GM19193 (cell line): ENCODE measurements at regions not wholly inside any gene's neighbourhood (a gene's known extent, or its start where the extent isn't known, plus 50 kb on each side); places are given as distances from the start of the nearest gene placed in this dataset.

Experiments
- POLR2A ChIP-seq: IDR thresholded peaks from 4 replicates; pipeline ENCODE4 v1.6.1; 2011; ENCODE audit not compliant: insufficient read depth, insufficient read length; ENCODE audit errors: extremely low read depth

DNA sequence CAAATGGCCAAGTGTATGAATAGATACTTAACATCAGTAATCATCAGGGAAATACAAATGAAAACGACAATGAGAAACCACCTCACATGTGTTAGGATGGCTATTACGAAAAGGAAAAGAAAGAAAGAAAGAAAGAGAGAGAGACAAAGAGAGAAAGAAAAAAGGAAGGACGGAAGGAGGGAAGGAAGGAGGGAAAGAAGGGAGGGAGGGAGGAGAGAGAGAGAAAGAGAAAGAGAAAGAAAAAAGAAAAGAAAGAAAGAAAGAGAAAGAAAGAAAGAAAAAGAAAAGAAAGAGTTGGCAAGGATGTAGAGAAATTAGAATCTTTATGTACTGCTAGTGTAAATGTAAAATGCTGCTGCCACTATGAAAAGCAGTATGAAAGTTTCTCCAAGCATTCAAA, 90.7 kb upstream of the DPT start:
- no peak for TF ChIP-seq POLR2A

DNA sequence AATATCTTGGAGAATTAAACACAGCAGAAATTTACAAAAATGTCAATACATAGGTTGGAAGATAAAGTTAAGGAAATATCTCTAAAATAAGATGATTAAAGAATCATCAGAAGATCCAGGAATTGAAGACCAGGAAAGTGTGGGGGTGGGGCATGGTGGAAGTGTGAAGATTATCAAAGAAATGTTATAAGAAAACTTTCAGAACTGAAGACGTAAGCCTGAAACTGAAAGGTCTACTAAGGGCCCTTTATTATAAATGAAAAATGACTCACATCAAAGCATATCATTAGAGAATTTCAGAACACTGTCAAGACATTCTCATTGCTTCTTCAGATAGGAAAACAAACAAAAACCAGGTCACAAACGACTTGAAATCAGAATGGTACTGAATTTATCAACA, 92.4 kb upstream of the DPT start:
- TF ChIP-seq POLR2A: no peak

DNA sequence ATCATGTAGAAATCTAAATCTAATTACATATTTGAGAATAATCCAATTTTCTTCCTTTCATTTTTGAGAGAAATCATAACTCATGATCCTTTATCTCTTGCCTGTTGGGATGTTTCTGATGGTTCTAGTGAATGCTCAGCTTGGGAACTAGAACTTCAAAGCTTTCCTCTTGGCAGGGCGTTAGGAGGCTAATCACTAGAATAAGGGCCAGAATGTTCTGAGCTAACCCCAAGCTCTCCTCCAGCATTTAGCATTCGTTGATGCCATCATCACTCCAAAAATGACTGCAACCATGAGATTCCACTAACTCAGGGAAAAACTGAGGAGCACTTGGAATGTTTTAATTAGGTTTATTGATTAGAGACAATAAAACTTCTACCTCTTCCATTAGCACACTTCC, 93.9 kb upstream of the DPT start:
- TF ChIP-seq POLR2A: no peak

DNA sequence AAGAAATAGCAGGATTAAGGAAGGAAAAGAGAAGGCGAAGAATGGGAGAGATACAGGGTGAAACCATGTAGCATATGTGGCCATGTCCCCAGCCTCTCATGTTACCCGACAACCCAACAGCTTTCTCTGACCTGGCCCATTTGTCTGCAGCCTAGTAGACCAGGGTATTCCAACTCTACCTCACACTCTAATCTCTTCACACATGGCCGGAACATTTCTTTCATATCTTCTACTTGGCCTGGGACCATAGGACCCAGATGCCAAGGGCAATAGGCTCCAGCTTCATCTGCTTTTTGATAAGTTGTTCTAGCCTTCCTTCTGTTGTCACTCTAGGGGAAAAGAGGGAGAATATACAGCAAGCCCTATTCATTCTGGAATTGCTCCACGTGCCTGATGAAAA, 95.0 kb upstream of the DPT start:
- no peak for TF ChIP-seq POLR2A

DNA sequence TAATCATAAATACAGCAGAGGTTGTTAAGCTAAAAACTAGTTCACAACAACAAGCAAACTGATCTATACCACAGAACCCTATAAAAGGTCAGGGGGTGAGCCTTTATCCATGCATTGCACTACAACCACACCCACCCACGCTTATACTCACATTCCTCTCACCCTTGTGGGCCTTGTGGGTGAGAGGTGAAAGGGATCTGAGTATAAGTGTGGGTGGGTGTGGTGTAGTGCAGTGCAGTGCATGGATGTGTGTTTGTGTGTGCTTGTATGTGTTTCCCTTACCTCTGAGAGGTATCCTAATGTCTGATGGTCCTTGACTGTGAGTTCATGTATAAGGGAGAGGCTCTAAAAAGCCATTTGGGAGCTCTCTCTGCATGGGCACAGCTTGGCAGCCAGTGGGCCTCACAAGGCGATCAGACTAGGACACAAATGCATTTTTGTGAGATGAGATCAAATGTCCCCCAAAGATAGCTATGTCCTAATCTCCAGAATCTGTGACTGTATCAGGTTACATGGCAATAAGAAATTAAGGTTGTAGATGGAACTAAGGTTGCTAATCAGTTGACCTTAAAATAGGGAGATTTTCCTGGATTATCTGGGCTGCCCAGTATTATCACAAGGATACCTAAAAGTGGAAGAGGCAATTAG, 95.5 kb upstream of the DPT start:
- no peak for TF ChIP-seq POLR2A

DNA sequence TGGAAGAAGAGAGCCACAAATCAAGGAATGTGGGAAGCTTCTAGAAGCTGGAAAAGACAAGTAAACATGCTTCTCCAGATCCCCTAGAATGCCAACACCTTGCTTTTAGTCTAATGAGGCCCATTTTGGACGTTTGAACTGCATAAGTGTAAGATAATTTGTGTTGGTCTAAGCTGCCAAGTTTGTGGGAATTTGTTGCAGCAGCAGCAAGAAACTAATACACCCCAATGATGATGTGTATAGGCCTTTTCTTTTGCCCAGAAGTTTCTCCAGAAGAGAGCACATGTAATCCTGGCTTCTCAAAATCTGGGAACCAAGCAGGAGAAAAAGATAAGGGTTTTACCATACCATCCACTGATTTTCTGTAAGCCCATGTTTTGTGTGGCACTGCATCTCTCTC, 96.1 kb upstream of the DPT start:
- no peak for TF ChIP-seq POLR2A

DNA sequence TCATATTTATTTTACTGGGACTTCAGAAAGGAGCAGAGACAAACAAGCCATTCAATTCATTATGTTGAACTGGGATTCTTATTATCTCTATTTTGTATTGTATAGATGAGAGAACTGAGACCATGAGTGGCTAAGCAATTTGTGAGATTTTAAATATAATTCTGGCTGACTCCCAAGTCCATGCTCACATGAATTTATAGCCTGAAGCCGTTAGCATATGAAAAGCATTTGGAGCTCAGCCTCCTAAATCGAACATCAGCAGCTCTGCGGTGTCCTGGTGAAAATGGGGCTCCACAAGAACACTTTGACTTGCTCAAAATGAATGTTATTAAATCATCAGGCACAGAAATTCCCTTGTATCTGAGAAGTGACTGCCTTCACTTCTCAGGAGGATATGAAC, 96.8 kb upstream of the DPT start:
- no peak for TF ChIP-seq POLR2A

DNA sequence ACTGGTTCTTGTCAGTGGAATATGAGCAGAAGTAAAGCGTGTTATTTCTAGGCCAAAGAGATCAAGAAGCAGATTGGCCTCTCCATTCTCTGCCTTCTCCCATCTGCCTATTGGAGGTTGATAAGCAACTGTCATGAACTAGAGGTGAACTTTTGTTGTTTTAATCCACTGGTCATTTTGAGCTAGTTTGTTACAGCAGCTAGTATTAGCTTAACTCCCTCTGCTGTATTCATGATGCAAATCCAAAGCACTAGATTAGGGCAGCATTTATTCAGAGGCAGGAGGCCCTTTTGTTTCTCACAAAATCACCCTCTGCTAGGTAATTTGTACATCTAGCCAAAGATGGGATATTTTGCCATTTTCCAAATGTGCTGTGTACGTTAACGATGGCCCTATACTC, 97.3 kb upstream of the DPT start:
- TF ChIP-seq POLR2A: no peak

DNA sequence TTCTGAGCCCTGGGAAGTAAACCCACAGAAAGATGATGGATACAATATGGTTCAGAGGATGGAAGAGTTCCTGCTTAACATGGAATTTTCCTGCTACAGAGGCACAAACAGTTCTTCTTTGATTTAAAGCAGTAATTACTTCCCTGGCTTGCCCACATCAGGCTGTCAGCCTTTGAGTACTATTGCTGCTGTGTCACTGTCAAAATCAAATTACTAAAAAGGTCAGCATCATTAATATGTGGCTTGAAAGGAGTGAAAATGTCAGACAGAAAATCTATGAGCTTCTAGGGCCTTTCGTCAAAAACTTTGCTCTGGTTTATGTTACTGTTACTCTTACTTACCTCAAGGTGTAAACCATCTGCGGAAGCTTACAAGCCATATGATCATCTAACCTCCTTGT, 98.6 kb upstream of the DPT start:
- no peak for TF ChIP-seq POLR2A

DNA sequence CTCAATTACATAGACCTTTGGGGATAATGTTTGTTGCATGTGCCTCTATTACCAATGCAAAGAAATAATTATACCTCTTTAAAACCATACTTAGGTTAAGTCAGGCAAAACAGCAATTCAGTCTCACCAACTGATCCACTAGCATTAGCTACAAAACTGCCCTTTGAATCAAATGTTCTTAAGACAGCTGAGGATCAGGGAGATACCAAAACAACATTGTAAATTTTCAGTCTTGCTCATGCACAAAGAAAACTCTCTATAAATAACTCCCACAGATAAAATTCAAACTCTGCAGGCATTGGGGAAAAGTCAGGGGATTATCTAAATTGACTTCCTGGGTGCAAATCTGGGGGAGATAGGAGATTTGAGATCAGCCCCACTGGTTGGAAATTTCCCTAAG, 100.9 kb upstream of the DPT start:
- TF ChIP-seq POLR2A: no peak

DNA sequence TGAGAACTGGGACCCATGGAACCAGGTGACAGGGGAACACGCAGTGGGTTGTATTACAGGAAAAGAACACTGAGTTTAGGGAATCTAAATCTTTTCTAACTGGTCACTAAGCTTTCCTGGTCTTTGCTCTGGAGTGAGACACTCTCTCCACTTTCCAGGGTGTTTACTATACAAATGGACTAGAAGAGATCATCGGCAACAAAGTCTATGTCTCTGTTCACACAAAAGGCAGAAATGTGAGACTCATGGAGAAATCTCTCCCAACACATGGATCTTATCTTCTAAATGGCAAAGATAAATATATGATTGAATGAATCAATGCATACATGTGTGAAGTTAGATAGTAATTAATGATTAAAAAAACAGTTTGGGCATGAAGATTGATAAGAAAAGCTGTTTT, 101.6 kb upstream of the DPT start:
- TF ChIP-seq POLR2A: no peak

DNA sequence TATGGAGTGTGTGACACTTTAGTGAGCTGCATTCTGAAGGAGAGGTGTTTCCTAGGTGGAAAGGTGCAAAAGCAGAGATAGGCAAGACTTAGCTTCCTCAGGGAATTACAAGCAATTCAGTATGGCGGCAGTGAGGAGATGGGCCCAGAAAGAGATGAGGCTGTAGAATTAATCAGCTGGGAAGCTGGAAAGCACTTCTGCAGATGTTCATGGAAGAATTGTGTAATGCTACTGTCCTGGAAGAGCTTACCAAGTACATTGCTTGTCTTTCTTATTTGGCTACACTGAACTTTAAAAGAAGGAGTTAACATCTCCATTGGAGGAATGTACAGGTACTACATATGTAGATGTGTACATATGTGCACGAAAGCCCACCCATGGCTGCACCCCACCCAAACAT, 103.7 kb upstream of the DPT start:
- TF ChIP-seq POLR2A: no peak

DNA sequence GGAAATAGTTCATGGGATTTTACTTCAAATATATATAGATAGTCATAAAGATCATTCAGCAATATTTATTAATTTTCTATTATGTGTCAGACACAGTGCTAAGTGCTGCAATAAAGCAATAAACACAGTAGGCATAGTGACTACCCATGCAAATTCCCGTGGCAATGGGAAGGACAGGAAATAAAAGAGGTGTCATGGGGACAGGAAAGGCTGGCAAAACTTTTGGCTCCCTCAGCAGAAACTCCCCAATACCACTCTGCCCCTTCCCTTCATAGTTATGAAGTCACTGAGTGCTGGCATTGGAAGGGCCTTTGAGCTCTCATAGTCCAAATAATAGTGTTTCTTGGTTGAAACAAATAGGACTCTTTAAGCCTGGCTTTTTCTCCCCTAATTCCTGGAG, 104.4 kb upstream of the DPT start:
- no peak for TF ChIP-seq POLR2A

DNA sequence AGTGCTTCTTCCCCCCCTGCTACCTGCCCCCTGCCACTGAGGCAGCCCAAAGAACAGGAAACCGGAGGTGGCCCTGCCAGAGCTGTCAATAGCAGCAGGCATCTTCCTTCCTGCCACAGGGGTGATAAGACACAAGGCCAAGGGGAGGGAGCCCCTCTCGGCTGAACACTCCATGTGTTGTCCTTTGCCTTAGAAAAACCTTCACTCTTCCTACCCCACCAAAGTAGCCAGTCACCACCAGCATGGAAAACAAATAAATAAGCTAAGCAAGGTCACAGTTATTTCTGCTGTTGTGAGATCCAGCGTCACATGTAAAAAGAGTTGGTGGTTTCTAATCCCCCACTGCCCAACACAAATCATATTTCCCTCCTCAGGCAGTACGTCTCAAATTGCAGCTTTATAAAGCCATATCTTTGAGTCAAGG, 104.8 kb upstream of the DPT start:
- TF ChIP-seq POLR2A: no peak

DNA sequence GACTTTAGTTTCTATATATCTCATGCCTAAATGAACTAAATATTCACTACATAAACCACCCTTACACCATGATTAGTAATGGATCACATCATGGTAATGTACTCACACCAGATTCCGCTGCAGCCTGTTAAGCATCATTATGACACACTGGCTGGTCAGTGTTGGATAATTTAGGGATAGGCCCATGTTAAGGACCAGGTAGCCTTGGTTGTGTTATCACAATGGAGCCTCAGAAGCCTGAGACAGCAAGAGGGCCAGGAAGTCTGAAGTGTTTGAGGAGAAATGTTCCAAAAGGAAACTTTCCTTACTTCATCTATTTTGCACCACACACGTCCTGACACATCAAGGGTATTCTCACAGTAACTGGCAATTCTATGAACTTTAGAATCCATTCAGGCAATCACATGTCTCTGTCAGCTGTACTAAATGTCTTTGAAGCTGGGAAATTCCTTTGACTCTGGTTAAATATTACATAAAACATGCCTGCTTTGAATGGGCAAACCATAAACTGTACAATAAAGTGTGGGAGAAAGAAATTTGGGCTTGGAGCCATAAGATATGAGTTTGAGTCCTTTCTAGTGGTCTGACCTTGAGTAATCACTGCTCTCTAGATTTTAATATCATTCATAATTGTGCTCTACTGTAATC, 105.3 kb upstream of the DPT start:
- no peak for TF ChIP-seq POLR2A

DNA sequence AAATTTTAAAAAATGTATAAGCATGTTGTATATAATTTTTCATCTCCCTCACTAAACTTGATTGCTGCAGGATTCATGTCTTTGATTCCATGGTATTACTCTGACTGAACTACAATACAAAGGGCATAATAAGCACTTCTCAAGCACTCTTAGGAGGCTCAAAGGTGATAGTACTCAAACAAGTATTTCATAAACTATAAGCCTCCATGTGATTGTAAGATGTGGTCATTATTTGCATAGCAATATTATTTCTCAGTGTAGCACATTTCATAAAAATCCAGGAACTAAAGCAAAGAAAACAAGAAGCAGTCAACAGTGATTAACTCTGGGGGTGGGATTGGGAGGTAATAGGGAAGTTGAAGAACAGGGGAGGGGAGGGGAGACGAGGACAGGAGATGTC, 106.2 kb upstream of the DPT start:
- TF ChIP-seq POLR2A: no peak

DNA sequence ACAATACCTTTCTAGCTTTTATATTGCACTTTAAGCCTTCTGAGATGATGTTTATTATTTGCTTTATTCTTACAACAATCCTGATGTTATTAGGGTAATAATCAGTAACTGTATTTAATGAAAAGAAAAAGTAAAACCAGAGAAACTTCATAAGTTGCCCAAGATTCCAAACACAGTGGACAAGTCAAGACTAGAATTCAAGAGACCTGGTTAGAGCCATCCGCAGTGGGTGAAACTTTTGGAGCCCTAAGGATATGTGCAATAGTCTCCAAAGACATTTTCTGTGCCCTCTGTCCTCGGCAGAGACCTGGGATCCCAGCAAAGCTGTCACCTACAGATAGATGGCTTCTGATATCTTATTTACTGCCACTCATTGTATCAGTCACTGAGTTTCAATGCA, 106.8 kb upstream of the DPT start:
- TF ChIP-seq POLR2A: no peak
